SK-N-SH (cell line): ENCODE measurements at regions not wholly inside any gene's neighbourhood (a gene's known extent, or its start where the extent isn't known, plus 50 kb on each side); places are given as distances from the start of the nearest gene placed in this dataset.

Experiments
- EP300 ChIP-seq, 2 experiments: IDR thresholded peaks; 2 replicates each; pipeline versions ENCODE4 v1.4.0 to v1.6.1; 2012; ENCODE audit warnings: borderline replicate concordance in 1 of 2, low read depth in 1 of 2, low read length in 1 of 2
- EZH2phosphoT487 ChIP-seq: fragments of 200-600 bp; sonication (generic); IDR thresholded peaks from 2 replicates; pipeline ENCODE4 v1.6.1; 2017; ENCODE audit warnings: low read depth, mixed run types, mild to moderate bottlenecking, antibody characterized with exemption, moderate library complexity, borderline replicate concordance
- MEF2A ChIP-seq: IDR thresholded peaks from 2 replicates; pipeline ENCODE4 v1.4.0; 2012; ENCODE audit warnings: low read depth, borderline replicate concordance
- MXI1 ChIP-seq: IDR thresholded peaks from 2 replicates; pipeline ENCODE4 v1.6.1; 2012; ENCODE audit warnings: mild to moderate bottlenecking, low read depth, low read length, improper control_type of control experiment
- RAD21 ChIP-seq: IDR thresholded peaks from 2 replicates; pipeline ENCODE4 v1.6.1; 2012; ENCODE audit warnings: mild to moderate bottlenecking, low read length
- RFX5 ChIP-seq: IDR thresholded peaks from 2 replicates; pipeline ENCODE4 v1.6.1; 2012; ENCODE audit warnings: mild to moderate bottlenecking, improper control_type of control experiment, low read length
- YY1 ChIP-seq: IDR thresholded peaks from 2 replicates; pipeline ENCODE4 v1.4.0; 2012; ENCODE audit warnings: low read depth, mild to moderate bottlenecking
- TF ChIP-seq, protein P1 (sequence below): fragments of 150-350 bp; IDR thresholded peaks from 2 replicates; pipeline ENCODE4 v1.6.1; 2016; ENCODE audit warnings: mild to moderate bottlenecking, low read depth, low read length
- TF ChIP-seq, protein P2 (sequence below): fragments of 200-600 bp; sonication (generic); IDR thresholded peaks from 2 replicates; pipeline ENCODE4 v1.6.1; 2017; ENCODE audit warnings: antibody characterized with exemption, mild to moderate bottlenecking, moderate library complexity
- TF ChIP-seq, protein P3 (sequence below): IDR thresholded peaks from 2 replicates; pipeline ENCODE4 v1.4.0; 2012; ENCODE audit warnings: low read depth
- TF ChIP-seq, protein P4 (sequence below): fragments of 150-350 bp; IDR thresholded peaks from 2 replicates; pipeline ENCODE4 v1.6.1; 2017; ENCODE audit warnings: antibody characterized with exemption, low read length, low read depth, borderline replicate concordance

DNA sequence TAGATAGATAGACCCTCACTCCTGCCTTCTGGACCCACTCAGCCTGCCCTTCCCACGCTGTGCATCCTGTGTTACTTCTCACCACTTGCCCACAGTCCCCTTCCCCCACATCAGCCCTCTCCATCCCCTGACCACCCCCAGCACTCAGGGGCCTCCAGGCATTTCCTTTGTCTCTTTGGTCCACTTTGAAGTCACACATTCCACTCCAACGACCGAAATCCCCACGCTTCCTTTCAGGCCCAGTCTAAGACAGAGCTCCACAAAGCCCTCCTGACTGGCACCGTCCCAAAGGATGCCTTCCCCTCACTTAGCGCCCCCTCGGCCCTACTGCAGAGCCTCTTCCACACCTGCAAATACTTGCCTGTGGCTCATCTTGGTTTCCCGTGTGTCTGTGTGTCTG lies 83.8 kb downstream of the FOXF2 start:
- TF ChIP-seq, protein P1, sequence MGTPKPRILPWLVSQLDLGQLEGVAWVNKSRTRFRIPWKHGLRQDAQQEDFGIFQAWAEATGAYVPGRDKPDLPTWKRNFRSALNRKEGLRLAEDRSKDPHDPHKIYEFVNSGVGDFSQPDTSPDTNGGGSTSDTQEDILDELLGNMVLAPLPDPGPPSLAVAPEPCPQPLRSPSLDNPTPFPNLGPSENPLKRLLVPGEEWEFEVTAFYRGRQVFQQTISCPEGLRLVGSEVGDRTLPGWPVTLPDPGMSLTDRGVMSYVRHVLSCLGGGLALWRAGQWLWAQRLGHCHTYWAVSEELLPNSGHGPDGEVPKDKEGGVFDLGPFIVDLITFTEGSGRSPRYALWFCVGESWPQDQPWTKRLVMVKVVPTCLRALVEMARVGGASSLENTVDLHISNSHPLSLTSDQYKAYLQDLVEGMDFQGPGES = no peak
- TF ChIP-seq, protein P2, sequence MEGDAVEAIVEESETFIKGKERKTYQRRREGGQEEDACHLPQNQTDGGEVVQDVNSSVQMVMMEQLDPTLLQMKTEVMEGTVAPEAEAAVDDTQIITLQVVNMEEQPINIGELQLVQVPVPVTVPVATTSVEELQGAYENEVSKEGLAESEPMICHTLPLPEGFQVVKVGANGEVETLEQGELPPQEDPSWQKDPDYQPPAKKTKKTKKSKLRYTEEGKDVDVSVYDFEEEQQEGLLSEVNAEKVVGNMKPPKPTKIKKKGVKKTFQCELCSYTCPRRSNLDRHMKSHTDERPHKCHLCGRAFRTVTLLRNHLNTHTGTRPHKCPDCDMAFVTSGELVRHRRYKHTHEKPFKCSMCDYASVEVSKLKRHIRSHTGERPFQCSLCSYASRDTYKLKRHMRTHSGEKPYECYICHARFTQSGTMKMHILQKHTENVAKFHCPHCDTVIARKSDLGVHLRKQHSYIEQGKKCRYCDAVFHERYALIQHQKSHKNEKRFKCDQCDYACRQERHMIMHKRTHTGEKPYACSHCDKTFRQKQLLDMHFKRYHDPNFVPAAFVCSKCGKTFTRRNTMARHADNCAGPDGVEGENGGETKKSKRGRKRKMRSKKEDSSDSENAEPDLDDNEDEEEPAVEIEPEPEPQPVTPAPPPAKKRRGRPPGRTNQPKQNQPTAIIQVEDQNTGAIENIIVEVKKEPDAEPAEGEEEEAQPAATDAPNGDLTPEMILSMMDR = no peak
- no peak for TF ChIP-seq RFX5
- TF ChIP-seq, protein P3, sequence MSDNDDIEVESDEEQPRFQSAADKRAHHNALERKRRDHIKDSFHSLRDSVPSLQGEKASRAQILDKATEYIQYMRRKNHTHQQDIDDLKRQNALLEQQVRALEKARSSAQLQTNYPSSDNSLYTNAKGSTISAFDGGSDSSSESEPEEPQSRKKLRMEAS = no peak
- no peak for TF ChIP-seq MEF2A
- TF ChIP-seq, protein P4, sequence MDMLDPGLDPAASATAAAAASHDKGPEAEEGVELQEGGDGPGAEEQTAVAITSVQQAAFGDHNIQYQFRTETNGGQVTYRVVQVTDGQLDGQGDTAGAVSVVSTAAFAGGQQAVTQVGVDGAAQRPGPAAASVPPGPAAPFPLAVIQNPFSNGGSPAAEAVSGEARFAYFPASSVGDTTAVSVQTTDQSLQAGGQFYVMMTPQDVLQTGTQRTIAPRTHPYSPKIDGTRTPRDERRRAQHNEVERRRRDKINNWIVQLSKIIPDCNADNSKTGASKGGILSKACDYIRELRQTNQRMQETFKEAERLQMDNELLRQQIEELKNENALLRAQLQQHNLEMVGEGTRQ = no peak
- no peak for TF ChIP-seq EZH2phosphoT487
- TF ChIP-seq EP300 (IDR thresholded peaks at IDR 0.05; ENCODE audit: borderline replicate concordance in 1 of 2, low read depth in 1 of 2, low read length in 1 of 2) = no peak
- TF ChIP-seq RAD21 = no peak
- TF ChIP-seq YY1 = no peak
- no peak for TF ChIP-seq MXI1
